GM19238 (cell line): ENCODE measurements at regions not wholly inside any gene's neighbourhood (a gene's known extent, or its start where the extent isn't known, plus 50 kb on each side); places are given as distances from the start of the nearest gene placed in this dataset.
"Not testable (repeated sequence)": the region's sequence is repeated elsewhere in the genome, so short reads cannot be mapped to it uniquely, and the experiment has no call there.

Source experiments
- DNase-seq: peaks from one replicate; pipeline ENCODE4 v3.0.0; 2011; ENCODE audit warnings: low spot score; ENCODE audit not compliant: insufficient read length

GRCh38 chr18:73324187-73324831, 456.5 kb upstream of the NETO1 start:
- DNase-seq, result not testable (repeated sequence)

- no peak for DNase-seq
Observed at GRCh38 chr18:73318739-73319479, 451.1 kb upstream of the NETO1 start.

- DNase-seq, result no peak
Observed at GRCh38 chr18:73316513-73316912, 448.7 kb upstream of the NETO1 start.

- no peak for DNase-seq
Observed at GRCh38 chr18:73315381-73315780, 447.6 kb upstream of the NETO1 start.

GRCh38 chr18:73313476-73313875, 445.7 kb upstream of the NETO1 start:
- no peak for DNase-seq

- no peak for DNase-seq
Observed at GRCh38 chr18:73296686-73297085, 428.9 kb upstream of the NETO1 start.

- no peak for DNase-seq
Observed at GRCh38 chr18:73292156-73292555, 424.4 kb upstream of the NETO1 start.

- DNase-seq, result no peak
Observed at GRCh38 chr18:73288813-73289212, 421.0 kb upstream of the NETO1 start.

- no peak for DNase-seq
Observed at GRCh38 chr18:73286584-73286983, 418.8 kb upstream of the NETO1 start.

GRCh38 chr18:73283788-73284187, 416.0 kb upstream of the NETO1 start:
- DNase-seq, result no peak

GRCh38 chr18:73283032-73283431, 415.2 kb upstream of the NETO1 start:
- DNase-seq, result no peak

- DNase-seq, result no peak
Observed at GRCh38 chr18:73279498-73279897, 411.7 kb upstream of the NETO1 start.

GRCh38 chr18:73274812-73275621, 407.2 kb upstream of the NETO1 start:
- no peak for DNase-seq

- DNase-seq, result no peak
Observed at GRCh38 chr18:73270920-73271634, 403.3 kb upstream of the NETO1 start.

GRCh38 chr18:73264562-73264921, 396.8 kb upstream of the NETO1 start:
- no peak for DNase-seq

- no peak for DNase-seq
Observed at GRCh38 chr18:73261923-73262322, 394.1 kb upstream of the NETO1 start.

- DNase-seq, result no peak
Observed at GRCh38 chr18:73261243-73261642, 393.5 kb upstream of the NETO1 start.

GRCh38 chr18:73258375-73259087, 390.7 kb upstream of the NETO1 start:
- DNase-seq, result no peak

GRCh38 chr18:73254564-73254963, 386.8 kb upstream of the NETO1 start:
- no peak for DNase-seq

GRCh38 chr18:73249030-73249429, 381.2 kb upstream of the NETO1 start:
- DNase-seq, result no peak

GRCh38 chr18:73246763-73247162, 379.0 kb upstream of the NETO1 start:
- DNase-seq, result no peak
